Hepatocyte (in vitro differentiated cells): ENCODE measurements at regions not wholly inside any gene's neighbourhood (a gene's known extent, or its start where the extent isn't known, plus 50 kb on each side); places are given as distances from the start of the nearest gene placed in this dataset.
"Not testable (repeated sequence)": the region's sequence is repeated elsewhere in the genome, so short reads cannot be mapped to it uniquely, and the experiment has no call there.

Source experiments
- EZH2 ChIP-seq: fragments of 200-600 bp; sonication (generic); IDR thresholded peaks from 2 replicates; pipeline ENCODE4 v1.6.1; 2016; ENCODE audit warnings: antibody characterized with exemption, mild to moderate bottlenecking, borderline replicate concordance
- EZH2phosphoT487 ChIP-seq: fragments of 200-600 bp; sonication (generic); IDR thresholded peaks from one replicate; pipeline ENCODE4 v1.6.1; 2018; ENCODE audit warnings: antibody characterized with exemption, mild to moderate bottlenecking, low read depth, moderate library complexity; ENCODE audit not compliant: unreplicated experiment, severe bottlenecking
- TF ChIP-seq, protein P1 (sequence below): fragments of 200-600 bp; sonication (generic); IDR thresholded peaks from 2 replicates; pipeline ENCODE4 v1.5.1; 2016; ENCODE audit warnings: antibody characterized with exemption, mild to moderate bottlenecking; ENCODE audit not compliant: poor library complexity

DNA sequence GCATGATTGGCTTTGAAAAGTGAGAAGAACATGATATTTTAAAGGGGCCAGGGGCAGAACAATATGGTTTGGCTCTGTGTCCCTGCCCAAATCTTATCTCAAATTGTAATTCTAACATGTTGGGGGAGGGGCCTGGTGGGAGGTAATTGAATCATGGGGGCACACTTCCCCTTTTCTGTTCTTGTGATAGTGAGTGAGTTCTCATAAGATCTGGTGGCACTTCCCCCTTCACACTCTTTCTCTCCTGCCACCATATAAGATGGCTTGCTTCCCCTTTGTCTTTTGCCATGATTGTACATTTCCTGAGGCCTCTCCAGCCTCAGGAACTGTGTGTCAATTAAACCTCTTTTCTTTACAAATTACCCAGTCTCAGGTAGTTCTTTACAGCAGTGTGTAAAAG is 85.9 kb upstream of the C1QTNF3 start:
- TF ChIP-seq, protein P1, sequence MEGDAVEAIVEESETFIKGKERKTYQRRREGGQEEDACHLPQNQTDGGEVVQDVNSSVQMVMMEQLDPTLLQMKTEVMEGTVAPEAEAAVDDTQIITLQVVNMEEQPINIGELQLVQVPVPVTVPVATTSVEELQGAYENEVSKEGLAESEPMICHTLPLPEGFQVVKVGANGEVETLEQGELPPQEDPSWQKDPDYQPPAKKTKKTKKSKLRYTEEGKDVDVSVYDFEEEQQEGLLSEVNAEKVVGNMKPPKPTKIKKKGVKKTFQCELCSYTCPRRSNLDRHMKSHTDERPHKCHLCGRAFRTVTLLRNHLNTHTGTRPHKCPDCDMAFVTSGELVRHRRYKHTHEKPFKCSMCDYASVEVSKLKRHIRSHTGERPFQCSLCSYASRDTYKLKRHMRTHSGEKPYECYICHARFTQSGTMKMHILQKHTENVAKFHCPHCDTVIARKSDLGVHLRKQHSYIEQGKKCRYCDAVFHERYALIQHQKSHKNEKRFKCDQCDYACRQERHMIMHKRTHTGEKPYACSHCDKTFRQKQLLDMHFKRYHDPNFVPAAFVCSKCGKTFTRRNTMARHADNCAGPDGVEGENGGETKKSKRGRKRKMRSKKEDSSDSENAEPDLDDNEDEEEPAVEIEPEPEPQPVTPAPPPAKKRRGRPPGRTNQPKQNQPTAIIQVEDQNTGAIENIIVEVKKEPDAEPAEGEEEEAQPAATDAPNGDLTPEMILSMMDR = not testable (repeated sequence)
- not testable (repeated sequence) for TF ChIP-seq EZH2phosphoT487, EZH2
